H9 (cell line): ENCODE measurements at regions not wholly inside any gene's neighbourhood (a gene's known extent, or its start where the extent isn't known, plus 50 kb on each side); places are given as distances from the start of the nearest gene placed in this dataset.

Source experiments
- DNase-seq: peaks from one replicate; pipeline ENCODE4 v3.0.0-alpha.2; 2017
- H2AFZ ChIP-seq: one replicate; pipeline ENCODE4 v1.6.1; 2013; ENCODE audit warnings: mild to moderate bottlenecking, low read length, control low read depth, moderate library complexity
- H2AK5ac ChIP-seq: 2 replicates; pipeline ENCODE4 v1.6.1; 2013; ENCODE audit warnings: low read length, control low read depth, mixed read lengths; ENCODE audit not compliant: insufficient read length
- H2BK120ac ChIP-seq: one replicate; pipeline ENCODE4 v1.6.1; 2013; ENCODE audit warnings: low read depth, mild to moderate bottlenecking, low read length, control low read depth, inconsistent platforms; ENCODE audit not compliant: poor library complexity, severe bottlenecking
- H2BK12ac ChIP-seq: 2 replicates; pipeline ENCODE4 v1.6.1; 2013; ENCODE audit warnings: low read length, control low read depth, mixed read lengths, low read depth; ENCODE audit not compliant: insufficient read length
- H2BK15ac ChIP-seq: 2 replicates; pipeline ENCODE4 v1.6.1; 2013; ENCODE audit warnings: low read depth, low read length, control low read depth
- H2BK20ac ChIP-seq: one replicate; pipeline ENCODE4 v1.6.1; 2013; ENCODE audit warnings: low read depth, mild to moderate bottlenecking, low read length, control low read depth, inconsistent platforms; ENCODE audit not compliant: poor library complexity, severe bottlenecking
- H2BK5ac ChIP-seq: 2 replicates; pipeline ENCODE4 v1.6.1; 2013; ENCODE audit warnings: low read length, control low read depth, mixed read lengths; ENCODE audit not compliant: insufficient read length
- H3K14ac ChIP-seq: 2 replicates; pipeline ENCODE4 v1.6.1; 2013; ENCODE audit warnings: low read length, control low read depth; ENCODE audit not compliant: insufficient read depth
- H3K18ac ChIP-seq: 2 replicates; pipeline ENCODE4 v1.6.1; 2013; ENCODE audit warnings: low read depth, mild to moderate bottlenecking, mixed read lengths, low read length, control low read depth; ENCODE audit not compliant: insufficient read length
- H3K23ac ChIP-seq: 2 replicates; pipeline ENCODE4 v1.6.1; 2013; ENCODE audit warnings: low read length, control low read depth, mixed read lengths, low read depth; ENCODE audit not compliant: insufficient read length
- H3K23me2 ChIP-seq: 2 replicates; pipeline ENCODE4 v1.6.1; 2013; ENCODE audit warnings: low read depth, mild to moderate bottlenecking, mixed read lengths, low read length, control low read depth; ENCODE audit not compliant: insufficient read length, poor library complexity, severe bottlenecking
- H3K27ac ChIP-seq: 2 replicates; pipeline ENCODE4 v1.5.1; 2013; ENCODE audit warnings: low read length, control low read depth, mixed read lengths, low read depth; ENCODE audit not compliant: insufficient read length
- H3K27me3 ChIP-seq: 2 replicates; pipeline ENCODE4 v1.6.1; 2013; ENCODE audit warnings: low read length, control low read depth, inconsistent platforms; ENCODE audit not compliant: insufficient read depth
- H3K4ac ChIP-seq: 2 replicates; pipeline ENCODE4 v1.6.1; 2013; ENCODE audit warnings: low read depth, mild to moderate bottlenecking, control low read depth, inconsistent platforms, low read length, moderate library complexity
- H3K4me1 ChIP-seq: 2 replicates; pipeline ENCODE4 v1.6.1; 2013; ENCODE audit warnings: low read length, control low read depth, inconsistent platforms; ENCODE audit not compliant: insufficient read depth
- H3K4me2 ChIP-seq: 2 replicates; pipeline ENCODE4 v1.6.1; 2013; ENCODE audit warnings: low read length, control low read depth, mixed read lengths; ENCODE audit not compliant: insufficient read length, insufficient read depth
- H3K56ac ChIP-seq: 2 replicates; pipeline ENCODE4 v1.6.1; 2013; ENCODE audit warnings: low read depth, mild to moderate bottlenecking, mixed read lengths, low read length, control low read depth; ENCODE audit not compliant: insufficient read length
- H3K79me1 ChIP-seq: 2 replicates; pipeline ENCODE4 v1.6.1; 2013; ENCODE audit warnings: low read depth, mild to moderate bottlenecking, moderate library complexity, low read length, control low read depth, inconsistent platforms; ENCODE audit not compliant: insufficient read depth, poor library complexity, severe bottlenecking
- H3K79me2 ChIP-seq: 2 replicates; pipeline ENCODE4 v1.6.1; 2013; ENCODE audit warnings: low read length, control low read depth, inconsistent platforms; ENCODE audit not compliant: insufficient read depth
- H3K9ac ChIP-seq: 2 replicates; pipeline ENCODE4 v1.6.1; 2013; ENCODE audit warnings: low read length, control low read depth, mixed read lengths; ENCODE audit not compliant: insufficient read length; ENCODE audit errors: extremely low read depth
- H3K9me3 ChIP-seq: one replicate; pipeline ENCODE4 v1.6.1; 2013; ENCODE audit warnings: low read depth, low read length, inconsistent platforms; ENCODE audit not compliant: control insufficient read depth
- H3T11ph ChIP-seq: one replicate; pipeline ENCODE4 v1.6.1; 2013; ENCODE audit warnings: mild to moderate bottlenecking, low read length, control low read depth, inconsistent platforms
- H4K20me1 ChIP-seq: one replicate; pipeline ENCODE4 v1.6.1; 2013; ENCODE audit not compliant: control insufficient read depth, insufficient read length, insufficient read depth
- H4K5ac ChIP-seq: 2 replicates; pipeline ENCODE4 v1.6.1; 2013; ENCODE audit warnings: low read depth, mild to moderate bottlenecking, mixed read lengths, low read length, control low read depth; ENCODE audit not compliant: insufficient read length
- H4K8ac ChIP-seq: replicated peaks from 2 replicates; pipeline ENCODE4 v1.6.1; 2013; ENCODE audit warnings: low read length, control low read depth, mixed read lengths, low read depth; ENCODE audit not compliant: insufficient read length
- H4K91ac ChIP-seq: 2 replicates; pipeline ENCODE4 v1.6.1; 2013; ENCODE audit warnings: low read depth, mild to moderate bottlenecking, moderate library complexity, mixed read lengths, low read length, control low read depth; ENCODE audit not compliant: insufficient read length
- H3K27ac Mint-ChIP-seq, 3 experiments: 2 replicates in 2 of 3; 3 replicates in 1 of 3; pipeline ENCODE4 v1.8.0; 2020 to 2021; ENCODE audit warnings: mixed read lengths in 3 of 3, mild to moderate bottlenecking in 1 of 3, moderate library complexity in 1 of 3
- H3K27me3 Mint-ChIP-seq: 2 replicates; pipeline ENCODE4 v1.8.0; 2021; ENCODE audit warnings: low read depth, mild to moderate bottlenecking, moderate library complexity, mixed read lengths
- H3K36me3 Mint-ChIP-seq, 3 experiments: 2 replicates in 2 of 3; 3 replicates in 1 of 3; pipeline ENCODE4 v1.8.0; 2020 to 2021; ENCODE audit warnings: low read depth in 3 of 3, mixed read lengths in 3 of 3; ENCODE audit not compliant: insufficient read depth in 1 of 3
- H3K4me1 Mint-ChIP-seq, 2 experiments: 2 replicates each; pipeline ENCODE4 v1.8.0; 2020; ENCODE audit warnings: mixed read lengths in 2 of 2
- H3K4me3 Mint-ChIP-seq, 2 experiments: 2 replicates in 1 of 2; 3 replicates in 1 of 2; pipeline ENCODE4 v1.8.0; 2020 to 2021; ENCODE audit warnings: mild to moderate bottlenecking in 2 of 2, mixed read lengths in 2 of 2, moderate library complexity in 1 of 2
- H3K9me3 Mint-ChIP-seq, 2 experiments: 2 replicates in 1 of 2; 3 replicates in 1 of 2; pipeline ENCODE4 v1.8.0; 2020; ENCODE audit warnings: mild to moderate bottlenecking in 2 of 2, mixed read lengths in 2 of 2, moderate library complexity in 1 of 2
- CTCF ChIP-seq: fragments of 200-600 bp; sonication (generic); conservative IDR thresholded peaks from 3 replicates; pipeline ENCODE4 v1.8.0; 2021; ENCODE audit warnings: antibody characterized with exemption, mild to moderate bottlenecking
- WGBS: extraction: QIAGEN DNeasy Blood & Tissue Kit; methylation state at CpG from one replicate; pipeline ENCODE4 v1.1.7; 2013; ENCODE audit warnings: missing lambda C conversion rate, low lambda C conversion rate, mixed read lengths; ENCODE audit not compliant: insufficient read length; ENCODE audit errors: extremely low coverage; 5-methylcytosine and 5-hydroxymethylcytosine counted together

- WGBS = no CpG with 5 or more reads among the region's 7 CpGs
These were observed 70.2 kb upstream of the ALDH1A1 start for GRCh38 chr9:73023025-73023541.

More at GRCh38 chr9:73023025-73023541, 70.2 kb upstream of the ALDH1A1 start:
- H3K14ac ChIP-seq = no peak overlapping the region
- no peaks in the 10 kb centered on the region for H3K4me1 ChIP-seq
- H4K91ac ChIP-seq = no peak overlapping the region
- no peaks in the 10 kb centered on the region for H3K9me3 ChIP-seq
- no peak overlapping the region for H2BK20ac ChIP-seq
- Mint-ChIP-seq H3K4me1 (no peaks in the 10 kb centered on the region), H3K9me3 (peaks cover 2 to 4% of the 10 kb centered on the region in 2 experiments; a peak in 4 of 5 replicates), H3K36me3 (peaks cover 0 to 1% (median under 1%) of the 10 kb centered on the region in 3 experiments; a peak in 3 of 7 replicates), H3K27me3 (no peaks in the 10 kb centered on the region), H3K27ac (no peak overlapping the region; a peak in 1 of 7 replicates), H3K4me3 (no peak overlapping the region)
- H2BK15ac ChIP-seq = no peak overlapping the region
- no peak overlapping the region for H4K5ac ChIP-seq
- no peak overlapping the region for H3K23ac ChIP-seq
- no peak overlapping the region for H2BK12ac ChIP-seq
- no peak overlapping the region for H3K18ac ChIP-seq
- H4K20me1 ChIP-seq = no peaks in the 10 kb centered on the region
- H2BK120ac ChIP-seq = no peak overlapping the region
- H3K23me2 ChIP-seq = no peaks in the 10 kb centered on the region
- H4K8ac ChIP-seq = no peak overlapping the region
- H3K56ac ChIP-seq = no peak overlapping the region
- H3T11ph ChIP-seq = no peak overlapping the region
- H3K27ac ChIP-seq = no peak overlapping the region
- peak; percentile 91 for TF ChIP-seq CTCF
- H2BK5ac ChIP-seq = no peak overlapping the region
- H3K79me1 ChIP-seq = no peaks in the 10 kb centered on the region
- DNase-seq = peak; percentile 57
- H3K27me3 ChIP-seq = no peaks in the 10 kb centered on the region
- H3K9ac ChIP-seq = no peak overlapping the region
- no peak overlapping the region for H2AFZ ChIP-seq
- no peaks in the 10 kb centered on the region for H3K79me2 ChIP-seq
- H3K4me2 ChIP-seq = no peak overlapping the region
- no peak overlapping the region for H3K4ac ChIP-seq
- H2AK5ac ChIP-seq = no peak overlapping the region
